GM18508 (cell line): ENCODE measurements at regions not wholly inside any gene's neighbourhood (a gene's known extent, or its start where the extent isn't known, plus 50 kb on each side); places are given as distances from the start of the nearest gene placed in this dataset.
A peak's percentile ranks its signal among the peaks of the same experiment; 100 is the strongest.
"Not testable (repeated sequence)": the region's sequence is repeated elsewhere in the genome, so short reads cannot be mapped to it uniquely, and the experiment has no call there.

ENCODE experiments used
- ATAC-seq: cut with Tn5 transposase; IDR thresholded peaks from one replicate; pipeline ENCODE4 v1.9.1; 2021; ENCODE audit warnings: moderate number of reproducible peaks; ENCODE audit not compliant: insufficient read depth, unreplicated experiment

DNA sequence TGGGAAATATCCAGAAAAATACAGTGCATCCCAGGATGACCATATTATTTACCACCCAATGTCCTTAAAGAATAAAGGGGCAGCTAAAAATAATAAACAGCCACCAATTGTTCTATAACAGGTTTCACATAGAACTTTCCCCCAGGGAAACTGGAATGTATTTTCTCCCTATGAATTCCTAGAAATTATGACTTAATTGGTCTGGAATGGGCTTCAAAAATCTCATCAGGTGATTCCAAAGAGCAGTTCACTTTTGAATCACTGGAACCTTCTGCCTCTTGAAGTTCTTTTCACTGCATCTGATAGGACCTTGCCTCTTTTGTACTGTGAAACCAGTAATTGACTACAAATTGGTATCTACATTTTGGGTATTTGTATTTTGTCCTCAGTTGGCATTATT is 119.3 kb downstream of the ZNF330 start:
- no peak for ATAC-seq

DNA sequence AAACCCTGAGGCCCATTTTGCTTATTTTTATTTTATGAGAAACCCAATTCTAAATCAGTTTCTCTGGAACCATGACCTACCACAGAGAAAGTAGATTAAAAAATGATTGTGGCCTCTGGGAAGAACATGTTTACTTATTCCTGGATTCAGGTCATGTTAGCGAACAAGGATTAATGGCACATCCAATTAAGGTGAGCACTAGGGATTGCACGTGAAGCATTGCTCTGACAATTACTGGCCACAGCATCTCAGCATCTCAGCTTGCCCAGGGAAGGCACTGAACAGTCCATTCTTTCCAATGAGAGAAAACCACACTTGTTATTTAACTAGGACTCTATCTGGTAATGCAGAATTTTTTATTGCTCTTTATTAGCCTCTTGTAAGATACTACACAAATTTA is 119.8 kb downstream of the ZNF330 start:
- no peak for ATAC-seq

DNA sequence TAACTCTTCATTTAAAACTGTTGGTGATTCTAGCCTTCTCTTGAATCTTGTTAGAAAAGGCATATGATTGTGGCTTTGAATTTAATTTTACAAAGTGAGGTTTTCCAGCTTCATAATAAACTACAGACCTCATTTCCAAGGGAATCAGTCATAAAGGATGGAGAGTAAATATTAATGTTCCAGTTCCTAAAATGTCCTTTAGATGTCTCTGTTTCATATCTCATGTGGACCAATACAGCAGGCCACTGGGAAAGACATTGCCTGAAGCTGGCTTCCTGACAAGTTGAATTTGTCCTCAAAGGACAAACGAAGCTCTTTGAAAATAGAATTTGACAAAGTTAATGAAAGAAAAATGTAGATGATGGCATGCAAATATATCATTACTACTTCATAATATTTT is 125.4 kb downstream of the ZNF330 start:
- ATAC-seq: peak; percentile 42

DNA sequence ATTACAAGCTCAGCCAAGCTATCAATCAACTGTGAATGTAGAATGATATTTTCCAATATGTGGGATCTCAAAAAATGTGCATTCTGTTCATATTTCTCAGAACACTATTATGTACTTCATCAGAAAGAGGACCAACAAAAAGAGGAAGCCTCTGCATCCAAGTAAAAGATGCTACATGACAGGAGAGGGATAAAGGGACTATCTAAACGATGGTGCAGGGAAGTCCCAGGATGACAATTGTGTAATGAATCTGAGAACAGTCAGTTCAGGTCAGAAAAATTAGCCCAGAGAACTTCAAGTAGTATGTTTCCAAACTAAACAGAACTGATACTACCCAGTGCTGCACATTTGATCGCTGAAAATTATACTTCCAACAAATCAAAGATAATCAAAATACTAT is 127.0 kb downstream of the ZNF330 start:
- ATAC-seq: no peak

DNA sequence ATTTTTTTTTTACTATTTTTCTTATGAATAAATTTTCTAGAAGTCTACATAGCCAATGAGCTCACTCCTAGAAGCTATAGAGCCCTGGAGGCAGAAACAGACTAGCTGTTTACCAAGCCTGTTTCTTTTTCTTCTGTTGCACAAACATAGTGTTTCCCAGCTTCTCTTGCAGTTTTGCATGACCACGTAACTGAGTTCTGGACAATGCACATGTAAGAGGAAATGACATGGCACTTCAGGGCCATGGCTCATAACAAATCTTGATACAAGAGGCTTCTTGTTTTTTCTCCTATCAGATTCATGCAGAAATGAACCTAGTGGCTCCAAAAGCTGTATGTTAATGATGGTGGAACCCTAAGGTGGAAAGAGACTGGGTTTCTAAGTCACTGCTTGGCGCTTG is 127.4 kb downstream of the ZNF330 start:
- no peak for ATAC-seq

DNA sequence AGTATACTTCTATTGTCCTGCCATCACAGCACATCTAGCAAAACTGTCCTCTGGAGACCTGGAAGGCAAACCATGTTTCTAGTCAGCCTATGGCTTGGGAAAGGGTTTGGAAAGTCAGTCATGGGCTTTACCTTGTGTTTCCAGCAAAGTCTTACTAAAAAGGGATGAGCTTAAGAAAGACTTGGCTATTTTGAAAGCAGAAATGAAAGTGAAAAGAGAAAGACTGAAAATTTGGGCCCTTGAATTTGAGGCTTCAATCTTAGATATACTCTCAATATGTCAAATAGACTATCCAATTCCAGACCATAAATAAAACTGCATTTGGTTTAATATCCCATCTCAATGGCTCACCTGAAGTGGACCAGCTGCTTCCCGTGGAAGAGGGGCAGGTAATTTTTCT is 127.9 kb downstream of the ZNF330 start:
- no peak for ATAC-seq

DNA sequence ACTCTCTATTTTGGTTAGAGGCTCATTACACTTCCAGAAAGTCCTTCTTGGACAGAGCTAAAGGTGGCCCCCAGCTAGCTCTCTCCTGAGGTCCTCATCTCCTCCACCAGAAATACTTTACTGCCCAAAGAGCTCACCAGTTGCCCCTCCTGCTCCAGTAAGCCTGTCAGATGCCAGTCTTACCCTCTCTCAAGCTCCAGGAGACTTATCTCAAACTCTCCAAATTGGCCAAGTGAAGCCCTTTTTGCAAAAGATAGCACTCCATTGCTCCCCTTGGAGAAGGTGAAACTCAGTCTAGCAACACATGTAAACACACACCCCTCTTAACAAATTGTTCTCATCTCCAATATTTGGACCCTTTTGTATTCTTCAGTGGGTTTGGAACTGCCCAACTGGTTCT is 128.5 kb downstream of the ZNF330 start:
- no peak for ATAC-seq

DNA sequence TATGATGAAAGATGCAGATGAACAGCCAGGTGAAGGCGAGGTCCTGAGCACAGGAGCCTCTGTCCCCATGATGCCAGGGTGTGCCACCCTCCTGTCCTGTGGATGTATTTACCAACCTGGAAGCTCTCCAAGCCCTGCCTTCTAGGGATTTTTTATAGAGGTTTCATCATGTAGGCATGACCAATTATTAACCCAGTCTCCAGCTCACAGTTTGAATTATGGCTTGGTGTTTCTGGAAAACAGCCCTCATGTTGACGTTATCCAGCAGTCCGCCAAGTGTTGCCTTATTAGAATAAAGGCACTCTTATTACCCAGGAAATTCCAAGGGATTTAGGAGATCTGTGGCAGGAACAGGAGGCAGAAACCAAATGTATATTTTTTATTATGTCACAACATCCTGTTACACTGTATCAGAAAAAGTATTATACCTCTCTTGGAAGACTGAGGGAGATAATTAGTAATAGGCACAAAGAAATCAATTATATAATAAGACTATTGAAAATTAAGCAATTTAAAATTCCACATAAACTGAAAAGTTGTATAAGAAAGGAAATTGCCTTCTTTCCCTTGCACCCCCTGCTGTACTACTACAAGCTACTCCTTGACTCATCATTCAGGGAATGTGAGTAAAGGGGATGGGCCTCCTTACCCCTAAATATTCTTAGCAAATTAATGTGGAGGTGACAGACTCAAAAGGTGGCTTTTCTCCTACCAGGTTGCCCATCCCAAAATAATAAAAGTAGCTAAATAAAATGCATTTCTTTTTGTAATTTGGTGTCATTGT is 129.6 kb downstream of the ZNF330 start:
- ATAC-seq: no peak

DNA sequence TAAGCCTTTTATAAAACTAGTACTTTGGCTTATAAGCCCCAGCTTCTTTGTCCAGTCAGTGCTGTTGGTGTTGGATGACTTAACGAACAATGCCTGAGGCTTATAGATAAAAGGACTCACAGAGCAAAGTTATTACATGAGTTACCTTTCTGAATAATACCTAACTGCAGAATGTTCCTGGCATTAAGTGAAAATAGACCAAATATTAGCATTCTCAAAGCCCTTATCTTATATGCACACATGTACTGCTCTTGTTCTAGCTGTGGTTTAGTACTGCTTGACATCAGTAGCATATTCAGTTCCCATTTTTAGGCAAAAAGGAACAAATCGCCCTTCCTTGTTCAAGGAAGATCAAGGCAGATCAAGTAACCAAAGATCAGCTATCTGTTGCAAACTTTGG is 131.6 kb downstream of the ZNF330 start:
- no peak for ATAC-seq

DNA sequence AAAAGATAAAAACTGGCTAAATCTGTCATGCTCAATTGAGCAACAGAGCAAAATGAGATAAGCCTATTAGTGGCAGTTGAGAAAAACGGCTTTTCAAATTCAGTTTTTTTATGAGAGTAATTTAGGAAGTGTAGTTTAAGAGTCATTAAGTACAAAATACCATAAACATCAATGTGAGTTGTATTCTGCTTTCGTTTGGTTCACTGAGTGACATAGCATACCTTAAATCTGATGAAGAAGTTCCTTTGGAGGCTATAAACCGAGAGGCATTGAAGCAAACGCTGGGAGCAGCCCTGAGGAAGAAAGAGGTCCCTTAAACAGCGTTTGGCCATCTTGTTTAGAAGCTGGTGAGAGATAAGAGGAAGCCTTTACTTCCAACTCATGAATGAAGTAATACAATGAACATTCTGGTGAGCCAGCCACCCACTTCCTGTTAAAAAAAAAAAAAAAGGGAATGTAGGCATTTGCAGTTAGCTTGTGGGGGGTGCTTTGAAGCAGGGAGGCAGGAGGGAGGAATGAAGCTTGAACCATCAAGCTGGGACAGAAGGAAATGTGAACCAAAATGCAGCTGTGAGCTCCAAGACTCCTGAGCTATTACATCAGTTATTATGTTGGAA is 132.3 kb downstream of the ZNF330 start:
- no peak for ATAC-seq

DNA sequence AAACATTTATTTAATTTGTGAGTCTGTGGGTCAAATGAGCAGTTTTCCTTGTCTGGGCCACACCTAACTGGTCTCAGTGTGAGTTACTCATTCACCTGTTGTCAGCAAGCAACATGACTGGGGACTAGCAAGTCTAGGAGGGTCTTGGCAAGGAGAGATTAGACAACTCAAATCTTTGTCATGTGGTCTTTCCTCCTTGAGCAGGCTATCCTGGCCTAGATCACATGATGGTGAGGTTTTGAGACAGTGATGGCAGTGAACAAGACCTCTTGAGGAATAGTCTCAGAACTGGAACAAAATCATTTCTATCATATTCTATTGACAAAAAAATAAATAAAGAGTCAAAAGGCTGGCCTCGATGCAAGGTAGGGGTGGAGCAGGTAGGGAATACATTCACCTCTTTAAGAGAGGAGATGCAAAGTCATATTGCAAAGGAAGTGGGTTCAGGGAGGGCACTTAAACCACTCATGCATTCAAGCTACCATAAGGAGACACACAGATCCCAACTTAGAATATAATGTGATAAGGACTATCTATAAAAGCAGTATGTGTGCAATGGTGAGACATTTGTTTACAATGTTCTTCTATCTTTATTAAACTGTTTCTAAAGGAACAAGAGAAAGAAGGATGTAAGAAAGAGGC is 135.7 kb downstream of the ZNF330 start:
- ATAC-seq: no peak

DNA sequence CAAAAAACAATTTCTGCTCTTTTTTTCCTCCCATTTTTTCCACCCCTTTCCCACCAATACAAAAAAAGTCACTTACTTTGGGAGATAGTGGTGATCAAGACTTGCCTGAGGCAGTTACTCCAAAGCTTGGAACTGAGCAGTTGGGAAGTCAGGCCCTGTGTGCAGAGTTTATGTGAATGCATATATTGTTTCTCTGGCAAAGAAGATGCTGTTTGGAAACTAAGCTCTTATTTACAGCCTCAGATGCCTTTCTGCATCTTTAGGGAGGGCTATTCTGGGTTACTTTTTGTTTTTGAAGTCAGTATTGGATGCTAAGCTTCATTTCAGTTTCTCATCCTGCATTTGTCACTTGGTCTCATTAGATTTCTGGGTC is 136.3 kb downstream of the ZNF330 start:
- no peak for ATAC-seq

DNA sequence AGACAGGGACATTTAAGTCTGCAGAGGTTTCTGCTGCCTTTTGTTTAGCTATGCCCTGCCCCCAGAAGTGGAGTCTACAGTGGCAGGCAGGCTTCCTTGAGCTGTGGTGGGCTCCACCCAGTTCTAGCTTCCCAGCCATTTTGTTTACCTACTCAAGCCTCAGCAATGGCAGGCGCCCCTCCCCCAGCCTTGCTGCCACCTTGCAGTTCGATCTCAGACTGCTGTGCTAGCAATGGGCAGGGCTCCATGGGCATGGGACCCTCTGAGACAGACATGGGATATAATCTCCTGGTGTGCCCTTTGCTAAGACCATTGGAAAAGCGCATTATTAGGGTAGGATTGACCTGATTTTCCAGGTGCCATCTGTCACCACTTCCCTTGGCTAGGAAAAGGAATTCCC is 147.5 kb downstream of the ZNF330 start:
- ATAC-seq: not testable (repeated sequence)

DNA sequence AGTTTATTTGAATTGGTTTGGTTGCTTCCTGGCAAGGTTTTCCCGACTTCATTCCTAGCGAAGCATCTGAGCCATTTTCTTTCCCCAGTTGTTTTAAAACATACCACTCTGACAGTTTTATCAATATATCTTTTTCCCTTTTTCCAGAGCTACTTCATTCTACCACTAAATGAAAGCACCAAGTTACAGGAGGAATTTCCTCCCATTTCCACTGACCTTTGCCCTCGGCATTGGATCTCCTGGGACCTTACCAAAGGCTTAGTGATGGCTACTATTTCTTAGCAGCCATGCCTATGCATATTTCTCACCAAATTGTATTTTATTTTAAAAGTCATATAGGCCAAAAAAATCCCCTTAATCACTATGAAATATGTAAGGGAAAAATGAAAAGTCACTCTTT is 150.5 kb downstream of the ZNF330 start:
- ATAC-seq: no peak

DNA sequence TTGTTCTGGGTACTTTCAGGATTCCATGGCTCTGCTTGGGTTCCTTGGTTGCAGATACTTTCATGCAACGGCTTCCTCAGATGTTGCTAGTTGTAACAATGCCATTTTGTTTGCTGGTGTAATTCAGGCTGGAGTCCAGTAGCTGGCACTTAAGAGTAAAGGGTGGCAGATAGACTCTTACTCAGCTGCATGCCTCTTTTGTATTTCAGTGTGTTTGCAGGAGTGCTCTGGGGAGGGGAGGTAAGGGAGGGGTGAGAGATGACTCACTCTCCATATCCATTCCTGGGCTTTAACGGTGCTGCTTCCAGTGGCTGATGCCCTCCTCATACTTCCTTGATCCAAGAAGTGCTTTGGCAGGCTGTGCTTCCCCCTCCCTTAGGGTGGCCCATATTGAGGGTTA is 155.2 kb downstream of the ZNF330 start:
- ATAC-seq: no peak

DNA sequence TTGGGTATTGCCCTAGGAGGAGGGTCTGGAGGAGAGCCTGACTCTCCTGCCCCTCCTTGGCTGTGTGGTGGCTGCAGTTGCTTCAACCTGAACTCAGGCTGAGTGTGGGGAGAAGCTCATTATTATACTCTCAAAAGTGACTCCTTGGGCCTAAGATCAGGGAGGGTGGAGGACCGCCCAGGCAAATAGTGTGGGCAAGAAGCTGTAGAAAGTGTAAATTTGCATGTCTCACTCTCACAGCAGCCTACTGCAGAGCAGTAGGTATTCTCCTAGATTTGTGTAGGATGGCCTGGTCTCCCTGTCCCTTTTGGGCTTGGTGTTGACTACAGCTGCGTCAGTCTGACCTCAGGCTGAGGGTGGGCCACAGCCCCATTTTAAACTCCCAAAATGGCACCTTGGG is 156.1 kb downstream of the ZNF330 start:
- ATAC-seq: no peak

DNA sequence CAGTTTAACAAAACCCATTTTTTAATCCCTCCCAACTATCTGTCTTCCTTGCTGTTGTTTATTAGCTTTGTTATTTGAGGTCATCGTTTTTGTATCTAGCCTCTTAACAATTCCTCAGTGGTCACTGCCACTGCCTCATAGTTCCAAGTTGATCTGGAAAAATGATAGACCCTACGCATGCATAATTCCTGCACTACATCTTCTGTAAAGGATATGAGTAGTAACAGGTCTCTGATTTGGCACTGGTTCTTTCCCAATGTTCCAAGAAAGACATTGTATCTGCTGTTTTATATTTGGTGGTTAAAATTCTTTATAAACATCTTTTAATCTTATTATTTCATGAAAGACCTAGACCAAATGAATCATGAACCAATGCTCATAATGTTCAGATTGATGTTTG is 166.6 kb downstream of the ZNF330 start:
- no peak for ATAC-seq

DNA sequence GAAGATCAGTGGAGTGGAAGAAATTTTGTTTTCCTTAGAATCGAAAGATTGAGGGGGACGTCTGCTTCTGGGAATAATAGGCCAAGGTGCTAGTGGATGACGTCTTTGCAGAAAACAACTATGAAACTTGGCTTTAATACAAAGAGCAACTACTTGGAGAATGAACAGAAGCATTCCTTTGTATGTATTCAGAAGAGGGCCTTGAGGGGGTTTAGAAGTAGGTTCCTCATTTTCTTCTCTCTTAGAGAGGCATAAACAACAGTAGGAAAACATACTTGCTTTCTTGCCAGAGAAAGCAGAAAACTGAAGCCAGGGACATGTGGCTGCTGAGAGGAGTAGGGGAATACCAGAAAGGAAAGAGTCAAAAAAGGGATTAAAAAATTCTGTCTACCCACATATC is 167.8 kb downstream of the ZNF330 start:
- ATAC-seq: no peak

DNA sequence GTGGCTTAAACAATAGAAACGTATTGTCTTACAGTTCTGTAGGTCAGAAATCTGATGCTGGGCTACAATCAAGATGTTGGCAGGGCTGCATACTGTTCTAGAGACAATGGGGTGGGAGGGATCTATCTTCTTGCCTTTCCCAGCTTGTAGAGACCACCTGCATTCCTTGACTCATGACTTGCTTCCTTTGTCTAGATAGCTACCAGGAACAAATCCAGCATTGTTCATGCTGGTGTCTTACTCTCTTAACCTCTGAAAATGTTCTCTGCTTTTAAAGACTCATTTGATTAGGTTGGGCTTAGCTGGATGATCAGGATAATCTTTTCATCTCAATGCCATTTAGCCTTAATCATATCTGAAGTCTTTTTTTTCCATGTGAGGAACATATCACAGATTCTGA is 169.0 kb downstream of the ZNF330 start:
- no peak for ATAC-seq

DNA sequence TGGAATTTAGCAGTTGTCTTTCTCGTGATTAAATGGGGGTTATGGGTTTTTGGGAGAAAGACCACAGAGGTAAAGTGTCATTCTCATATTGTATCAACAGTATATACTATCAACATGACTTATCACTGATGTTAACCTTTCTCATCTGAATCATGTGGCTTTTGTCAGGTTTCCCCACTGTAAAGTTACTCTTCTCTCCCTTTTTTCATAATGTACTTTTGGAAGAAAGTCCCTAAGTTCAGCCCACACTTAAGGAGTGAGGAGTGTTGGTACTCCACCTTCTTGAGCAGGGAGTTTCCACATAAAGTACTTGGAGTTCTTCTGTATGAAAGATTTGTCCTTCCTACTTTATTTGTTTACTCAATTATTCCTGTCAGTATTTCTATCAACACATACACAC is 169.9 kb downstream of the ZNF330 start:
- ATAC-seq: no peak

DNA sequence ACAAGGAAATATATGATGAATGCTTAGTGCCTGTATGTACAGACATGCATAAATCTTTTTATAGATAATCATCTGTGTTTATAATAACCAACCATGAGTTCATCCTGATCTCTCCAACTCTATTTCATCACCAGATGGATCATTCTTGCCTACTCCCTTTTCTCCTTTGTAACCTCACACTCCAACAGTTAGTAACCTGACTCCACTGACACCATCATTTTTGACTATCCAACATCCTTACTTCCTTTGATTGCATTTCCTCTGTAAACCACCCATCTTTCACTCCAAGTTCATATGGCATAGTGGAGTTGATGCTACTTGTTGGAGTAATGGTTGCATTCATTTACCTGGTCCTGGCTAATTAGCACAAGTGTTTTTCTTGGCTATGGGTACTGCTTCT is 170.6 kb downstream of the ZNF330 start:
- no peak for ATAC-seq

DNA sequence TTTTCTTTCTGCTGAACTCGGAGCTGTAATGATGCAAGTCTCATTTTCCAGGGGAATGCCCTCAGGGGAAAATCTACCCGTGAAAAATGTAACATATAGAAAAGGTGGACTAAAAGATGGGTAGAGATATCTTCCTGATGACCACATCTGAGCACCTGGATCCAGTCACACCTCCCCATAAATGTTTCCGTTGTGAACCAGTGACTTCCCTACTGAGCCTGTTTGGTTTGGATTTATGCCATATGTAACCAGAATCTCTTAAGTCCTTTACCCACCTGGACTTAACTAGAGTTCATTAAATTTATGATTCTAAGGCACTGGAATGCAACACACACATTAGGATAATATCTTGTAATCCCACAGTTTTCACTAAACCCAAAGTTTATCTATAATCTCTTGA is 171.1 kb downstream of the ZNF330 start:
- no peak for ATAC-seq
